CD14-positive monocyte (primary cell): ENCODE measurements at regions not wholly inside any gene's neighbourhood (a gene's known extent, or its start where the extent isn't known, plus 50 kb on each side); places are given as distances from the start of the nearest gene placed in this dataset.

ENCODE experiments used
- DNase-seq, 3 donors: peaks; one replicate each; pipeline ENCODE4 v3.0.0-alpha.2; 2011 to 2022
- H2AFZ ChIP-seq: 2 replicates; pipeline ENCODE4 v1.6.0; 2012; ENCODE audit warnings: mild to moderate bottlenecking, low read depth, low read length, inconsistent platforms; ENCODE audit not compliant: insufficient read depth, poor library complexity, severe bottlenecking
- H3K27ac ChIP-seq, 2 donors: 1 replicate in 1 of 2; 2 replicates in 1 of 2; pipeline ENCODE4 v1.5.1; 2012 to 2013; ENCODE audit warnings: low read length in 2 of 2, control low read depth in 1 of 2, inconsistent platforms in 1 of 2, low read depth in 1 of 2, mild to moderate bottlenecking in 1 of 2
- H3K27me3 ChIP-seq, 2 donors: one replicate each; pipeline versions ENCODE4 v1.6.0 to v1.6.1; 2011 to 2013; ENCODE audit warnings: low read length in 2 of 2; ENCODE audit not compliant: control insufficient read depth in 2 of 2, insufficient read depth in 2 of 2
- H3K36me3 ChIP-seq, 2 donors: replicated peaks in 1 of 2; 1 replicate in 1 of 2; 2 replicates in 1 of 2; pipeline versions ENCODE4 v1.5.1 to v1.6.1; 2012 to 2013; ENCODE audit warnings: low read length in 2 of 2, control low read depth in 1 of 2, inconsistent platforms in 1 of 2, mild to moderate bottlenecking in 1 of 2; ENCODE audit not compliant: insufficient read depth in 2 of 2, control insufficient read depth in 1 of 2
- H3K4me1 ChIP-seq, 2 donors: 1 replicate in 1 of 2; 2 replicates in 1 of 2; pipeline versions ENCODE4 v1.5.1 to v1.6.1; 2012 to 2013; ENCODE audit warnings: low read length in 2 of 2, control low read depth in 1 of 2, inconsistent platforms in 1 of 2, mild to moderate bottlenecking in 1 of 2, moderate library complexity in 1 of 2; ENCODE audit not compliant: insufficient read depth in 2 of 2, control insufficient read depth in 1 of 2
- H3K4me2 ChIP-seq: replicated peaks from 2 replicates; pipeline ENCODE3; 2012; ENCODE audit warnings: low read length, moderate library complexity, mild to moderate bottlenecking; ENCODE audit not compliant: poor library complexity, severe bottlenecking; ENCODE audit errors: extremely low read depth
- H3K4me3 ChIP-seq, 3 experiments: fragments of 200-600 bp in 1 of 3; sonication (generic) in 1 of 3; replicated peaks in 1 of 3; 1 replicate in 2 of 3; 2 replicates in 1 of 3; pipeline ENCODE4 v1.5.1; 2011 to 2013; ENCODE audit warnings: low read length in 3 of 3, mild to moderate bottlenecking in 3 of 3, control low read depth in 2 of 3, low read depth in 2 of 3, inconsistent platforms in 1 of 3, moderate library complexity in 1 of 3
- H3K79me2 ChIP-seq: 2 replicates; pipeline ENCODE4 v1.6.0; 2012; ENCODE audit warnings: mild to moderate bottlenecking, control low read depth, inconsistent platforms, low read length, moderate library complexity; ENCODE audit not compliant: insufficient read depth
- H3K9ac ChIP-seq: 2 replicates; pipeline ENCODE4 v1.6.0; 2017; ENCODE audit warnings: low read length, mild to moderate bottlenecking; ENCODE audit not compliant: insufficient read depth, poor library complexity, severe bottlenecking
- H3K9me3 ChIP-seq, 2 donors: replicated peaks in 1 of 2; 1 replicate in 1 of 2; 2 replicates in 1 of 2; pipeline versions ENCODE4 v1.5.1 to v1.6.1; 2012 to 2013; ENCODE audit warnings: low read length in 2 of 2, control low read depth in 1 of 2; ENCODE audit not compliant: control insufficient read depth in 1 of 2, insufficient read depth in 1 of 2
- H4K20me1 ChIP-seq: 2 replicates; pipeline ENCODE4 v1.6.0; 2012; ENCODE audit warnings: mild to moderate bottlenecking, low read length, control low read depth, moderate library complexity; ENCODE audit not compliant: insufficient read depth
- H3K27ac Mint-ChIP-seq, 7 donors: one replicate each; pipeline ENCODE4 v1.8.0; 2020; ENCODE audit warnings: mild to moderate bottlenecking in 7 of 7, mixed read lengths in 7 of 7, moderate library complexity in 6 of 7, inconsistent platforms in 2 of 7
- H3K27me3 Mint-ChIP-seq, 3 donors: one replicate each; pipeline ENCODE4 v1.8.0; 2021 to 2022; ENCODE audit warnings: low read depth in 3 of 3, mild to moderate bottlenecking in 3 of 3, mixed read lengths in 3 of 3, moderate library complexity in 3 of 3, inconsistent platforms in 1 of 3
- H3K36me3 Mint-ChIP-seq, 2 donors: one replicate each; pipeline ENCODE4 v1.8.0; 2020; ENCODE audit warnings: mixed read lengths in 2 of 2, inconsistent platforms in 1 of 2, mild to moderate bottlenecking in 1 of 2
- H3K4me1 Mint-ChIP-seq: one replicate; pipeline ENCODE4 v1.8.0; 2020; ENCODE audit warnings: mild to moderate bottlenecking, mixed read lengths
- H3K4me3 Mint-ChIP-seq, 2 donors: one replicate each; pipeline ENCODE4 v1.8.0; 2020; ENCODE audit warnings: mild to moderate bottlenecking in 2 of 2, mixed read lengths in 2 of 2, moderate library complexity in 1 of 2
- H3K9me3 Mint-ChIP-seq, 7 donors: one replicate each; pipeline ENCODE4 v1.8.0; 2020 to 2022; ENCODE audit warnings: mixed read lengths in 7 of 7, mild to moderate bottlenecking in 6 of 7, moderate library complexity in 6 of 7, inconsistent platforms in 2 of 7
- WGBS: methylation state at CpG from one replicate; pipeline ENCODE4 v1.1.5; 2013; ENCODE audit warnings: missing lambda C conversion rate; ENCODE audit not compliant: insufficient coverage; 5-methylcytosine and 5-hydroxymethylcytosine counted together
- intact Hi-C, 2 donors: fragments of 100-400 bp; cut with micrococcal nuclease; formaldehyde crosslinking; loops; one replicate each; pipeline versions ENCODE4 v1.15.0 to v1.15.1; 2023
- TF ChIP-seq, protein P1 (sequence below): fragments of 200-600 bp; IDR thresholded peaks from one replicate; pipeline ENCODE4 v1.8.0; 2022; ENCODE audit warnings: antibody characterized with exemption, mild to moderate bottlenecking

DNA sequence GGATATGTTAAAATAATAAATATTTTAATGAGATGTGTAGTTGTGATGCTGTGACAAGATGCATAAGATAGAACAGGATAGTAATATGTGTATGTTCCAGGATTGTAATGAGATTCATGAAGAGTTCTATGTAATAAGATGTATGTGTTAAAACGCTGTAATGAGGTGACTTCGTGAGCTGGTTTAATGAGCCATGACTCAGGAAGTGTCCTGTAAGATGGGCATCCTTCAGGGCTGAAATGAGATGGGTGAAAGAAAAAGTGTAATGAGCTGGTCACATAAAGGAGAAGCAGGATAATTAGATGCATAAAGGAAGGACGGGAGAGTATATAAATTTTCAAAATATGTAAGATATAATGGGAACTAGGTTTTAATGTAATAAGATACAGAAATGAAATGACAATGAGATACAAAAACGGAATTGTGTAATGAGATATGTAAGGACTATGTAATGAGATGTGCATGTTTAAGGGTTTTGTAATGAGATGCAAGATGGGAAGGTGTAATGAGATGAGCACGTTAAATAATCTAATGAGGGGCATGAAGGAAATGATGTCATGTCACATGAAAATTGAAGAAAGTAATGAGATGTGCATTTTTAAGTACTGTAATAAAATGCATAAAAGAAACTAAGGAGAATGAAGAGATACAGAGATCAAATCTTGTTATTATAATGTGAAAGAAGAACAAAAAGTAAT is 524.8 kb upstream of the STXBP6 start:
- Mint-ChIP-seq H3K4me1 (no peaks in the 10 kb centered on the region), H3K4me3 (no peak overlapping the region), H3K27me3 (no peaks in the 10 kb centered on the region), H3K9me3 (peaks cover 1 to 8% (median 2%) of the 10 kb centered on the region in 7 donors), H3K27ac (no peak overlapping the region), H3K36me3 (no peaks in the 10 kb centered on the region)
- WGBS, result 92% methylated on average over 5 of the region's 5 CpGs
- no peak for DNase-seq
- Histone ChIP-seq H3K9me3 (peaks cover 10 to 12% of the 10 kb centered on the region in 2 donors), H3K4me1 (no peaks in the 10 kb centered on the region), H3K4me3 (no peak overlapping the region), H3K27me3 (no peaks in the 10 kb centered on the region), H3K79me2 (no peaks in the 10 kb centered on the region), H3K9ac (no peak overlapping the region), H3K4me2 (no peak overlapping the region), H2AFZ (no peak overlapping the region), H4K20me1 (no peaks in the 10 kb centered on the region), H3K36me3 (no peaks in the 10 kb centered on the region), H3K27ac (no peak overlapping the region)
- intact Hi-C loops, result no loop called here
- TF ChIP-seq, protein P1, sequence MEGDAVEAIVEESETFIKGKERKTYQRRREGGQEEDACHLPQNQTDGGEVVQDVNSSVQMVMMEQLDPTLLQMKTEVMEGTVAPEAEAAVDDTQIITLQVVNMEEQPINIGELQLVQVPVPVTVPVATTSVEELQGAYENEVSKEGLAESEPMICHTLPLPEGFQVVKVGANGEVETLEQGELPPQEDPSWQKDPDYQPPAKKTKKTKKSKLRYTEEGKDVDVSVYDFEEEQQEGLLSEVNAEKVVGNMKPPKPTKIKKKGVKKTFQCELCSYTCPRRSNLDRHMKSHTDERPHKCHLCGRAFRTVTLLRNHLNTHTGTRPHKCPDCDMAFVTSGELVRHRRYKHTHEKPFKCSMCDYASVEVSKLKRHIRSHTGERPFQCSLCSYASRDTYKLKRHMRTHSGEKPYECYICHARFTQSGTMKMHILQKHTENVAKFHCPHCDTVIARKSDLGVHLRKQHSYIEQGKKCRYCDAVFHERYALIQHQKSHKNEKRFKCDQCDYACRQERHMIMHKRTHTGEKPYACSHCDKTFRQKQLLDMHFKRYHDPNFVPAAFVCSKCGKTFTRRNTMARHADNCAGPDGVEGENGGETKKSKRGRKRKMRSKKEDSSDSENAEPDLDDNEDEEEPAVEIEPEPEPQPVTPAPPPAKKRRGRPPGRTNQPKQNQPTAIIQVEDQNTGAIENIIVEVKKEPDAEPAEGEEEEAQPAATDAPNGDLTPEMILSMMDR, result no peak

DNA sequence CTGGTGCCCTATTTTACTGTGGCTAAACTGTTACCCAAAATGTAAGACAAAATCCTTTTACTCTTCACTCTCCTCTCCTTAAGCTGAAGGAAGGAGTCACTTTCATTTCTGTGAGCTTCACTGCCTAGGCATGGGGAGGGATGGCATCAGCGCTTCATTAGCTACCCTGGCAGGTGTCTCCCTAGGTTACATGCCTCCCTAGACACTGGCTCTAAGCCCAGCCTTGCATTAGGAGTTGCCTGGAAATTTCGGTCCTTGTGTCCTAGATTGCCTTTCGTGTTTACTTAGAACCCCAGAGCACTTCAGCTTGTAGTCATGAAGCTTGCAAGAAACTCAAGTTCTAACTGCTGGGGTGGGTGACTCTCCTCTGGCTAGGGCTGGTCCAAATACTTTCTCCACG is 520.5 kb upstream of the STXBP6 start:
- no peak for DNase-seq
- Mint-ChIP-seq H3K4me3 (no peak overlapping the region), H3K9me3 (peaks cover 5 to 12% (median 6%) of the 10 kb centered on the region in 7 donors), H3K4me1 (no peaks in the 10 kb centered on the region), H3K36me3 (no peaks in the 10 kb centered on the region), H3K27me3 (peaks cover 0 to 1% (median 0%) of the 10 kb centered on the region in 3 donors), H3K27ac (no peak overlapping the region)
- TF ChIP-seq, protein P1, result no peak
- H3K4me1 ChIP-seq, result no peaks in the 10 kb centered on the region
- intact Hi-C loops, result no loop called here
- H3K27me3 ChIP-seq, result no peaks in the 10 kb centered on the region
- H3K9me3 ChIP-seq, result peaks cover 16 to 18% of the 10 kb centered on the region in 2 donors
- H3K4me2 ChIP-seq, result no peak overlapping the region
- no peaks in the 10 kb centered on the region for H3K36me3 ChIP-seq
- H3K27ac ChIP-seq, result no peak overlapping the region
- no peaks in the 10 kb centered on the region for H4K20me1 ChIP-seq
- no peak overlapping the region for H3K4me3 ChIP-seq
- H2AFZ ChIP-seq, result no peak overlapping the region
- WGBS, result 79% methylated on average over 3 of the region's 4 CpGs
- H3K79me2 ChIP-seq, result no peaks in the 10 kb centered on the region
- no peak overlapping the region for H3K9ac ChIP-seq
